ENCODE measurements at regions not wholly inside any gene's neighbourhood (a gene's known extent, or its start where the extent isn't known, plus 50 kb on each side); places are given as distances from the start of the nearest gene placed in this dataset.
A peak's percentile ranks its signal among the peaks of the same experiment; 100 is the strongest.

DNA sequence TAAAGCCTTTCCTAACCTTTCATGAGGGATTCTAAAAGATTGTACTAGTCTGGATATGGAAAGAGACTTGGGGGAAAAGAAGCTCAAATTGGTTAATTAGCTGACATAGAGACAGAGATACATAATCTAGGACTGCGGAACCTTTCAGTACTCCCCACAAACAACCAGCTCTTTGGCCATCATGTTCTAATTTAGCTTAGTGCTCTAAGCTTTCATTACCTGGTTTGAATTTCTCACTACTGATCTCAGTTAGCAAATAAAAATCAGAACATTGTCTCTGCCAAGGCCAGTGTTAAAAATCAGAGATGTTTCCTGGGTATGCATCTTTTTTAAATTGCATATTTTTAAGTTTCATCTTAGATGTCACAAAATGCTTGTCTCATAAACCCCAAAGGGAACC, 254.4 kb downstream of the GLUD2 start:
- H3K4me1 Mint-ChIP-seq = no peaks in the 10 kb centered on the region
- H3K36me3 Mint-ChIP-seq (ENCODE audit: low read depth) = peaks cover 2% of the 10 kb centered on the region
- no peak for DNase-seq (ENCODE audit: low read depth, low spot score)
- TF ChIP-seq, protein P1, sequence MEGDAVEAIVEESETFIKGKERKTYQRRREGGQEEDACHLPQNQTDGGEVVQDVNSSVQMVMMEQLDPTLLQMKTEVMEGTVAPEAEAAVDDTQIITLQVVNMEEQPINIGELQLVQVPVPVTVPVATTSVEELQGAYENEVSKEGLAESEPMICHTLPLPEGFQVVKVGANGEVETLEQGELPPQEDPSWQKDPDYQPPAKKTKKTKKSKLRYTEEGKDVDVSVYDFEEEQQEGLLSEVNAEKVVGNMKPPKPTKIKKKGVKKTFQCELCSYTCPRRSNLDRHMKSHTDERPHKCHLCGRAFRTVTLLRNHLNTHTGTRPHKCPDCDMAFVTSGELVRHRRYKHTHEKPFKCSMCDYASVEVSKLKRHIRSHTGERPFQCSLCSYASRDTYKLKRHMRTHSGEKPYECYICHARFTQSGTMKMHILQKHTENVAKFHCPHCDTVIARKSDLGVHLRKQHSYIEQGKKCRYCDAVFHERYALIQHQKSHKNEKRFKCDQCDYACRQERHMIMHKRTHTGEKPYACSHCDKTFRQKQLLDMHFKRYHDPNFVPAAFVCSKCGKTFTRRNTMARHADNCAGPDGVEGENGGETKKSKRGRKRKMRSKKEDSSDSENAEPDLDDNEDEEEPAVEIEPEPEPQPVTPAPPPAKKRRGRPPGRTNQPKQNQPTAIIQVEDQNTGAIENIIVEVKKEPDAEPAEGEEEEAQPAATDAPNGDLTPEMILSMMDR (conservative IDR thresholded peaks at IDR 0.05) = no peak
- H3K9me3 Mint-ChIP-seq = peaks cover 10% of the 10 kb centered on the region
- H3K27ac Mint-ChIP-seq (ENCODE audit: unreplicated experiment) = no peak overlapping the region
- no peak overlapping the region for H3K4me3 Mint-ChIP-seq
- H3K27me3 Mint-ChIP-seq (ENCODE audit: low read depth) = no peaks in the 10 kb centered on the region

DNA sequence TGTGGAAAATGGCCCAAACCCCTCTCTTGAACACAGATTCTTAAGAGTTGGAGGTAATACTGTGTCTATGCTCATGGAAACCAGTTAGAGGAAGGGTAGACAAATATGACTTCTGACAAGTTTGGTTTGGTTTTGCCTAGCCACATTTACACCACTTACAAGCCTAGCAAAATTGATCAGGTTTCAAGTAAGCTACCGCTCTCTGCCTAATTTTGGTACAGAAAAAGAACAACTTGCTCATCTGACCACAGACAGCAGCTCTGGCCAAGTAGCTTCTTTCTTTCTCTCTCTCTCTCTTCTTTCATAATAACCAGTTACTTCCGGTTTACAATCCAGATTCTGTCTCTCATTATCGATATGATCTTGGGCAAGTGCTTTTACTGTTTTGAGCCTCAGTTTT, 260.0 kb downstream of the GLUD2 start:
- no peak for DNase-seq (ENCODE audit: low read depth, low spot score)
- H3K27ac Mint-ChIP-seq (ENCODE audit: unreplicated experiment) = no peak overlapping the region
- peaks cover 4% of the 10 kb centered on the region for H3K4me1 Mint-ChIP-seq
- H3K27me3 Mint-ChIP-seq (ENCODE audit: low read depth) = no peaks in the 10 kb centered on the region
- peaks cover 3% of the 10 kb centered on the region for H3K9me3 Mint-ChIP-seq
- TF ChIP-seq, protein P1 (conservative IDR thresholded peaks at IDR 0.05) = no peak
- no peak overlapping the region for H3K4me3 Mint-ChIP-seq
- H3K36me3 Mint-ChIP-seq (ENCODE audit: low read depth) = peaks cover 2% of the 10 kb centered on the region

DNA sequence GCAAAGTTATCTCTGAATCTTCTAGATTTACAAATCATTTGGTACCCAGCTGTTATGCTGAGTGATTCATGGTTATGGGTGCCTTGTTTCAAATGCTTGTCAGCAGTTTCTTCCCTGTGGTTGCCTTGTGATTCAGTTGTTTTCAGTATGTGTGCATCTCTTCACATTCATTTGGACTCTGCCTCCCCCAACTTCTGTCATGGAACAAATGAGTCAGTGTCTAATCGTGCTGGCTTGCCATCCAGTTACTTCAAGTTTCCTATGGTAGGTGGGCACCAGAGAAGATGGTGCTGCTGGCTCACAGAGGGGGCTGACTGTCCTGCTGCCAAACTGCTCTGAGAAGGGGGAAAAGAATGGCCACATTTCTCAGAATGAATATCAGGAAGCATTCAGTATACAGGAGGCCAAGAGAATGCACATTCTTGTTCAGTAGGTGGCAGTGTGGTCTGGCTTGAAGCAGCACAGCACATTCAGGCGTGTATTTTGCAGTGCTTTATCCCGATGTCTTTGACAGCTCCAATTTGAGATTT, 260.9 kb downstream of the GLUD2 start:
- Mint-ChIP-seq H3K4me1 (peaks cover 4% of the 10 kb centered on the region), H3K9me3 (peaks cover 3% of the 10 kb centered on the region), H3K4me3 (no peak overlapping the region), H3K27me3 (ENCODE audit: low read depth) (no peaks in the 10 kb centered on the region), H3K27ac (ENCODE audit: unreplicated experiment) (no peak overlapping the region), H3K36me3 (ENCODE audit: low read depth) (peaks cover 2% of the 10 kb centered on the region)
- TF ChIP-seq, protein P1 (conservative IDR thresholded peaks at IDR 0.05) = peak; percentile 61
- DNase-seq (ENCODE audit: low read depth, low spot score) = peak; percentile 1

DNA sequence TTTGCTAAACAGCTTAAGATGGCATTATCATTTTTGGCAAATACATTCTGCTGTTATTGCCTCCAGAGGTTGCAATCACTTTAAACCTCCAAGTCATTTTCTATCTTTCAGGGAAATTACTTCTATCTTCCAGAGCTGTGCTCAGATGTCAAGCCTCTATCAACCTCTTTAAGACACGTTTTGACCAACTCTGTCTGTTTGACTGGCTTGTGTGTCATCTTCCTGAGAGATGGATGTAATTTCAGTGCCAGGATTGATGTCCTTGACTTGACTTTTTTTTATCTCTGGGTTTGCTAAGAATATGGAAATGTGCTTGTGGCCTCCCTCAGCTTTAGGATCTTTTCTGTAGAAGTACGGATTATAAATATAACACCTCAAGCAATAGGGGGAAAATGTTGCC, 263.4 kb downstream of the GLUD2 start:
- Mint-ChIP-seq H3K4me1 (peaks cover 4% of the 10 kb centered on the region), H3K27ac (ENCODE audit: unreplicated experiment) (no peak overlapping the region)

DNA sequence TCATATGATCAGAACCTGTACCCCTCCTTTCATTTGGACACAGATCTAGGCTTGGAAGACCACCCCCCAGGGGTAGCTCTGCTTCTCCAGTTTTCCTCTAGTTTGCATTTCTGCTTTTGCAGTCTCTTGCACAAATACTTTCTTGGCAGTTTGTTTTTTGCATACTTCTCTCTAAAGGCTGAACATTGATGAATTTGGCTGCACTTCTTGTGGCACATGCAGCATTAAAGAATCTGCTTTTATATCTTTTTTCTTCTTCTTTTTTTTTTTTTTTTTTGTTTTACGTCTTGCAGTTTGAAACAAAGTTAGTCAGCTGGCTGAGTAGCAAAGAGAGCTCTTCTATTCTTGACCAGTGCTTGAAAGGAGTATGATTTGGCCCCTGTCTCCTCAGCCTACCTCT, 273.0 kb downstream of the GLUD2 start:
- Mint-ChIP-seq H3K36me3 (ENCODE audit: low read depth) (peaks cover 4% of the 10 kb centered on the region), H3K4me3 (no peak overlapping the region), H3K27me3 (ENCODE audit: low read depth) (no peaks in the 10 kb centered on the region), H3K9me3 (peaks cover 4% of the 10 kb centered on the region), H3K27ac (ENCODE audit: unreplicated experiment) (no peak overlapping the region), H3K4me1 (no peaks in the 10 kb centered on the region)
- TF ChIP-seq, protein P1 (conservative IDR thresholded peaks at IDR 0.05) = no peak
- DNase-seq (ENCODE audit: low read depth, low spot score) = no peak

More for the DNA sequence above, 263.4 kb downstream of the GLUD2 start:
- Mint-ChIP-seq H3K4me3 (no peak overlapping the region), H3K36me3 (ENCODE audit: low read depth) (no peaks in the 10 kb centered on the region), H3K9me3 (no peaks in the 10 kb centered on the region), H3K27me3 (ENCODE audit: low read depth) (no peaks in the 10 kb centered on the region)
- DNase-seq (ENCODE audit: low read depth, low spot score) = no peak
- TF ChIP-seq, protein P1 (conservative IDR thresholded peaks at IDR 0.05) = no peak

Measured in neural crest cell (in vitro differentiated cells).